ENCODE measurements at regions not wholly inside any gene's neighbourhood (a gene's known extent, or its start where the extent isn't known, plus 50 kb on each side); places are given as distances from the start of the nearest gene placed in this dataset.
"Not testable (repeated sequence)": the region's sequence is repeated elsewhere in the genome, so short reads cannot be mapped to it uniquely, and the experiment has no call there.

DNA sequence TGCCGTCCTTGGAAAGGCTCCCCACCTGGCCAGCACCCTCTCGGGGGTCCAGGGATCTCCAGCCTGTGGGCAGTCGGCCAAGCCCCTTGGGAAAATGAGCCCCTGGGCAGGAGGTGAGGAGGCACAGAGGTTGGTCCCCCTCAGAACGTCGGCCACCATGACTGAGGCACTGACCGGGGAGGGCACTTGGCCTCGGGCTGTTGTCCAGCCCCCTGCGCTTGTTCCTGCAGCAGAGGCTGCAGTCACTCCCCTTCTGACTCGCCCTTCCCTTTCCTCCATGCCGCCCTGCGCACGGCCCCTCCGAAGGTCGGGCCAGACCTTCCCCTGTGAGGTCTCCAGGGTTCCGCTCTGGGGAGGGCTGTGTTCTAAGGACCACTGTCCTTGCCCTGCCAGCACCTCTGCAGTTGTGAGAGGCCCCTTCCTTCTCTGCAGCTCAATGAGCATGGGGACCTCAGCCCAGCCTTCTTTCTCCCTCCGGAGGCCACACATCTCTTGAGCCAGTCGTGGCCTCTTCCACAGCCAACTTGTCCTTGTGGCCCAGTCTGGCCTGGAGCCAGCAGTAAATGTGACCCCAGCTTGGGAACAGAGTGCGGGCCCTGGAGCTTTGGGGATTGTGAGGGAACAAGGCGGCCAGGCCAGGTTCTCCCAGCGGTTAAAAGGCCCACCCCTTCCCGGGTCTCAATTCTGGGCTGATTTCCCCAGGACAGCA, 195.5 kb downstream of the DLL1 start:
- no peak for FAIRE-seq
- TF ChIP-seq POLR2A (IDR thresholded peaks at IDR 0.05; ENCODE audit: low read depth, low read length): no peak
- no peak for DNase-seq (ENCODE audit: insufficient read length, low spot score)

DNA sequence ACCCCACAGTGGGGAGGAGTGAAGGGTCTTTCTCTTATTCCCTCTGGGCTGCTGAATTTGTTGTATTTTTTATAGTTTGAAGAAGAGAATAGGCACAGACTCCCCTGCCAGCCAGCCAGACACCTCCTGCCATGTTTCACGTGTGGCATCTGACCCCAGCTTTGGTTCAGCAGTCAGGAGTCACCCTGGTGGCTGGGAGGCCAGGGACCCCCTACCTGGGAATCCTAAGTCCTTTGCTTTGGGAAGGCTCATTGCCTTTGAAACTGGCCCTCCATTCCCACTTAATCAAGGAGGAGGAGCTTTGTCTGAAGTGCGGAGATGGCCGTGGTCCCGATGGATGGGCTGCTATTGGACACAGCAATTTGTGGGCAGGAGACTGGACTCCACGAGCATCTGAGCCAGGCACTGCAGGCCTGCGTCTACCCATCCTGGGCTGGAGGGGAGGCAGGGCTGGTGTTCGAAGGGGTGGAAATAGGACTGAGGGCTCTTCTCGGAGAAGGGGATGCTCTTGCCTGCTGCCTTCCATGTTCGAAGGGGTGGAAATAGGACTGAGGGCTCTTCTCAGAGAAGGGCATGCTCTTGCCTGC, 196.1 kb downstream of the DLL1 start:
- DNase-seq (ENCODE audit: insufficient read length, low spot score): no peak
- no peak for TF ChIP-seq POLR2A (IDR thresholded peaks at IDR 0.05; ENCODE audit: low read depth, low read length)
- FAIRE-seq: no peak

- no peak for DNase-seq (ENCODE audit: insufficient read length, low spot score)
- FAIRE-seq: no peak
- no peak for TF ChIP-seq POLR2A (IDR thresholded peaks at IDR 0.05; ENCODE audit: low read depth, low read length)
Observed at GRCh38 chr6:170093658-170094596, 197.0 kb downstream of the DLL1 start.

DNA sequence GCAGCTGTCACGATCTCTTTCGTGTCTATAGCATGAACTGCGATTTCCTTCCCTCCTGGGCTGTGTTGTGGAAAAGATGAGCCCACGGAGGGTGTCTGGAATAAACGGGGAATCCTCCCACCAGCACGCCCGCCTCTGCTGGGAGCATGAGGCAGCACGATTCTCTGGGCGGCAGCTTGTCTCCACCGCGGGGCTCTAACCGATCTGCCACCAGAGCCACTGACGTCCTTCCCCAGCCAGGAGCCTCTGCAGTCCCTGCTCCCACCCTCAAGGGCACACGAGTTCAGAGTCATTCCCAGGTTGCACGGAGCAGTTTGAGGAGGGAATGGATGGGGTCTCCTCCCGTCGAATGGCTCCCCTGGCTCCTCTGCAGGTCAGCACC, 197.6 kb downstream of the DLL1 start:
- DNase-seq (ENCODE audit: insufficient read length, low spot score) (no peak), FAIRE-seq (no peak)
- no peak for TF ChIP-seq POLR2A (IDR thresholded peaks at IDR 0.05; ENCODE audit: low read depth, low read length)

DNA sequence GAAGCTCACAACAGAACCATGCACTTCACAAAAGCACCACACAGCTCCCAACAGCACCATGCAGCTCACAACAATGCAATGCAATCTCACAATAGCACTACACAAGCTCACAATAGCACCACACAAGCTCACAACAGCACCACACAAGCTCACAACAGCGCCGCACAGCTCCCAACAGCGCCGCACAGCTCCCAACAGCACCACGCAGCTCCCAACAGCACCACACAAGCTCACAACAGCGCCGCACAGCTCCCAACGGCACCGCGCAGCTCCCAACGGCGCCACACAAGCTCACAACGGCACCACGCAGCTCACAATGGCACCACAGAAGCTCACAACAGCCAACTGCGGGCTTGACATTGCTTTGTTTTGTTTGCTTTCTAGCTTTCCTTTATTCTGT, 198.1 kb downstream of the DLL1 start:
- FAIRE-seq (no peak), DNase-seq (ENCODE audit: insufficient read length, low spot score) (no peak)
- TF ChIP-seq POLR2A (IDR thresholded peaks at IDR 0.05; ENCODE audit: low read depth, low read length): no peak

GRCh38 chr6:170091639-170092579, 199.0 kb downstream of the DLL1 start:
- FAIRE-seq: no peak
- DNase-seq (ENCODE audit: insufficient read length, low spot score): no peak

GRCh38 chr6:170091000-170091638, 199.8 kb downstream of the DLL1 start:
- no peak for TF ChIP-seq POLR2A (IDR thresholded peaks at IDR 0.05; ENCODE audit: low read depth, low read length)
- FAIRE-seq (no peak), DNase-seq (ENCODE audit: insufficient read length, low spot score) (no peak)

More at GRCh38 chr6:170091639-170092579, 199.0 kb downstream of the DLL1 start:
- TF ChIP-seq POLR2A (IDR thresholded peaks at IDR 0.05; ENCODE audit: low read depth, low read length): no peak

- no peak for FAIRE-seq
- no peak for TF ChIP-seq POLR2A (IDR thresholded peaks at IDR 0.05; ENCODE audit: low read depth, low read length)
- DNase-seq (ENCODE audit: insufficient read length, low spot score): no peak
Observed at GRCh38 chr6:170090561-170090960, 200.3 kb downstream of the DLL1 start.

DNA sequence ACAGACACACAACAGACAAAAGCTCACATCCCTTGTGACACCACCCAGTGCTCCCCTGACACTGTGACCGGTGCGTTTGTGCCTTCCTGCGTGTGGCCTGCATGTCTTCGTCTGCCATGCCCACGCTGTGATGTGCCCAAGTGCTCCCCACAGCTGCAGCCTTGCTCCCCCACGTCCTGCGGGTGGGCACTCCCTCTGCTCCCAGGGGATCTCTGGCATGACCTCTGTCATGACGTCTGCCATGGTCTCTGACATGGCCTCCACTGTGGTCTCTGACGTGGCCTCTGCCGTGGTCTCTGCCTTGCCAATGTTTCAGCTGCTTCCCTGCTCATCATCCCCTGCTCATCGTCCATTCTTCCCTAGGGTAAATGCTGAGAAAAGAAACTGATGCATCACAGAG, 200.9 kb downstream of the DLL1 start:
- TF ChIP-seq POLR2A (IDR thresholded peaks at IDR 0.05; ENCODE audit: low read depth, low read length): no peak
- DNase-seq (ENCODE audit: insufficient read length, low spot score) (no peak), FAIRE-seq (no peak)

DNA sequence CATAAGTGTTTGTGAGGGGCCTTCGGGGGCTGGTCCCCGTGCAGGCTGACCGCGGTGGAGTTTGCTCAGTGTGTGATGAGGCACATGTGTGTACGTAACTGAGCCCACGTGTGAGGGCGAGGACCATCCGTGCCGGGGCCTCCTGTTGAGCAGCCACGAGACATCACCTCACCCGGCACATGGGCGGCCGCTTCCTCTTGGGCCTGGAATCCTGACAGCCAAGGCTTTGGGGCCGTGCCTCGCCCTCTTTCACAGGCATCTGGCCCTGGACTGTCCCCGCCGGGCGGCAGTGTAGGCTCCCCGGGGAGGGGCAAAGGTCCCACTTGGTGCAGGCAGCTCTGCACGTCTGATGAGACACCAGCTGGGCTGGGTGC, 202.3 kb downstream of the DLL1 start:
- no peak for FAIRE-seq
- TF ChIP-seq POLR2A (IDR thresholded peaks at IDR 0.05; ENCODE audit: low read depth, low read length): no peak
- no peak for DNase-seq (ENCODE audit: insufficient read length, low spot score)

GRCh38 chr6:170087941-170088581, 202.8 kb downstream of the DLL1 start:
- no peak for DNase-seq (ENCODE audit: insufficient read length, low spot score)
- no peak for FAIRE-seq
- no peak for TF ChIP-seq POLR2A (IDR thresholded peaks at IDR 0.05; ENCODE audit: low read depth, low read length)

GRCh38 chr6:170087421-170087780, 203.5 kb downstream of the DLL1 start:
- not testable (repeated sequence) for DNase-seq (ENCODE audit: insufficient read length, low spot score); FAIRE-seq
